GM21825 (cell line): ENCODE measurements at regions not wholly inside any gene's neighbourhood (a gene's known extent, or its start where the extent isn't known, plus 50 kb on each side); places are given as distances from the start of the nearest gene placed in this dataset.
"Not testable (repeated sequence)": the region's sequence is repeated elsewhere in the genome, so short reads cannot be mapped to it uniquely, and the experiment has no call there.

Experiments used
- ATAC-seq: cut with Tn5 transposase; IDR thresholded peaks from one replicate; pipeline ENCODE4 v1.9.1; 2021; ENCODE audit warnings: mild to moderate bottlenecking, moderate library complexity; ENCODE audit not compliant: unreplicated experiment

DNA sequence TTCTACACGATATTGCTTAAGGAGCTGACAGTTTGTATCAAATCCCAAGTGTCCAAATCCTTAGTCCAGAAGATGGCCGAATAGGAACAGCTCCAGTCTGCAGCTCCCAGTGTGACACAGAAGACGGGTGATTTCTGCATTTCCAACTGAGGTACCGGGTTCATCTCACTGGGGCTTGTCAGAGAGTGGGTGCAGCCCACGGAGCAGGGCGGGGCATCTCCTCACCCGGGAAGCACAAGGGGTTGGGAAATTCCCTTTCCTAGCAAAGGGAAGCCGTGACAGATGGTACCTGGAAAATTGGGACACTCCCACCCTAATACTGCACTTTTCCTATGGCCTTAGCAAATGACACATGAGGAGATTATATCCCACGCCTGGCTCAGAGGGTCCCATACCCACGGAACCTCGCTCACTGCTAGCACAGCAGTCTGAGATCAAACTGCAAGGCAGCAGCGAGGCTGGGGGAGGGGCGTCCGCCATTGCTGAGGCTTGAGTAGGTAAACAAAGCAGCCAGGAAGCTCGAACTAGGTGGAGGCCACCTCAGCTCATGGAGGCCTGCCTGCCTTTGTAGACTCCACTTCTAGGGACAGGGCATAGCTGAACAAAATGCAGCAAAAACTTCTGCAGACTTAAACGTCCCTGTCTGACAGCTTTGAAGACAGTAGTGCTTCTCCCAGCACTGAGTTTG, 162.3 kb upstream of the MAP2 start:
- not testable (repeated sequence) for ATAC-seq

GRCh38 chr2:209269024-209269423, 154.8 kb upstream of the MAP2 start:
- ATAC-seq: no peak

- no peak for ATAC-seq
These were observed 147.8 kb upstream of the MAP2 start for GRCh38 chr2:209276000-209276399.

DNA sequence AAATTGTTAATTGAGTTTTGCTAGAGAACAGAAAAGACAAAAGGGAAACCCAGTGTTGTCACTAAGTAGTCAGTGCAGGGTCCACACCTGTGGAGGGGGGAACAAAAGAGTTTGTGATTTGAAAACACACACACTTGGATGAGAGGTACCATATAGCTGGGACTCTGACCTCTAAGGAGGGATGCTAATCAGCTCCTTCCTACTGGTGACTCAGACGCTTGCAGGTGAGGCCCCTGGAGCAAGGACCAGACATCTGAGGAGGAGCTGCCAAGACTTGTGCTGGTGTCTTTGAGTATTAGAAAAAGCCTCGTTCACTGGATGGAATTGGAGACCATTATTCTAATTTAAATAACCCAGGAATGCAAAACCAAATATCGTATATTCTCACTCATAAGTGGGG, 146.4 kb upstream of the MAP2 start:
- no peak for ATAC-seq

DNA sequence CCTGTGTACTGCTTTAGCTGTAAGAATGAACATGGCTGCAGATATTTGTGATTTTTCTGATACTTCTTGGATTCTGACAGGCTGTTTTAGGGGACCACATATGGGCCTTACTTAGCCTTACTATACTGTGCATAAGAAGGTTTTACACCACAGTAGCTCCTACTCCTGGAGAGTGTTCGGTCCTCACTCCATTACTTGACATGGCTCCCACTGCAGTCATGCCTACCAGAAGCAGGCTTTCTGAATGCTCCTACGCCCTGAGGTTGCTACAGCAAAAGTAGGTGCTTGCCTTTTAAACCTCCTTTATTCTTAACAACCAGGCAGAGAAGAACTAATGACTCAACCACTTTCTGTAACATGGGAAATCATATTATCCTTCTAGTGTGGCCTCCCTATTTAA, 125.2 kb upstream of the MAP2 start:
- ATAC-seq: no peak

DNA sequence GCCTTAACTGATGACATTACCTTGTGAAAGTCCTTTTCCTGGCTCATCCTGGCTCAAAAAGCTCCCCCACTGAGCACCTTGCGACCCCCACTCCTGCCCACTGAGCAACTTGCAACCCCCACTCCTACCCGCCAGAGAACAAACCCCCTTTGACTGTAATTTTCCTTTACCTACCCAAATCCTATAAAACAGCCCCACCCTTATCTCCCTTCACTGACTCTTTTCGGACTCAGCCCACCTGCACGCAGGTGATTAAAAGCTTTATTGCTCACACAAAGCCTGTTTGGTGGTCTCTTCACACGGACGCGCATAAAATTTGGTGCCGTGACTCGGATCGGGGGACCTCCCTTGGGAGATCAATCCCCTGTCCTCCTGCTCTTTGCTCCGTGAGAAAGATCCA, 124.4 kb upstream of the MAP2 start:
- ATAC-seq: not testable (repeated sequence)

GRCh38 chr2:209300766-209301165, 123.1 kb upstream of the MAP2 start:
- ATAC-seq: not testable (repeated sequence)

DNA sequence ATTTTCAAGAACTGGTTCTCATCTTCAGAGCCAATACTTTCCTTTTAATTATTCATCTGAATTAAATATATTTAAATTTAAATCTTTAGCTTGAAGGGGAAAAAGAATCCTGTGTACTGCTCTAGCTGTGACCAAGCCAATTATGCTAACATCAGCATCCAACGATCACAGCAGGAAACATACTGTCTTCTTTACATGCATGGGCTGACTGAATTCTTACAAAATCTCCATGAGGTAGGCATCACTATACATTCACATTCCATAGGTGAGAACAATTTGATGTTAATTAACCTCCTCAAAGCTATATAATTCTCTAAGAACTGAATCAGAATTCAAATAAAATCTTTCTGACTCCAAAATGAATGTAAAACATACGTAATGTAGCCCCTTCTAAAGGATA, 118.8 kb upstream of the MAP2 start:
- ATAC-seq: no peak

DNA sequence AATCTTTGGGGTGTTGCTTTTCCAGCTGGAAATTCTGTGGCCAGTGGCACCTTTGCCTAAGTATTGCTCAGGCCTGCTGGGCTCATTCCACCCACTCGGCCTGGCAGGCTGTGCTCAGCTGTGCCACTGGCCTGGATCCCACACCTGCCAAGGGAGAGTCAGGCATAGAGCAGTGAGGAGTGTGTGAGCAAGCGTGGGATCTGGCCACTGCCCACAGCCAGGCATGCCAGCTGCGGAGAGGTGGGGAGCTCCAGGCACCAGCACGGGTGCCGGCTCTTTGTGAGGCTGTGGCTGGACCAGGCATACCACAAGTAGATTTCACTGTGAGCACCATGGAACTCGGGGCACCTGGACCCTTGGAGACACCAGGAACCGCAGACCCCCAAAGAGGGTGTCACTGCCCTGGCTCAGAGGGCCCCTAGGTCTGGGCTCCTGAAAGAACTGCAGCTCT, 118.1 kb upstream of the MAP2 start:
- ATAC-seq: no peak

DNA sequence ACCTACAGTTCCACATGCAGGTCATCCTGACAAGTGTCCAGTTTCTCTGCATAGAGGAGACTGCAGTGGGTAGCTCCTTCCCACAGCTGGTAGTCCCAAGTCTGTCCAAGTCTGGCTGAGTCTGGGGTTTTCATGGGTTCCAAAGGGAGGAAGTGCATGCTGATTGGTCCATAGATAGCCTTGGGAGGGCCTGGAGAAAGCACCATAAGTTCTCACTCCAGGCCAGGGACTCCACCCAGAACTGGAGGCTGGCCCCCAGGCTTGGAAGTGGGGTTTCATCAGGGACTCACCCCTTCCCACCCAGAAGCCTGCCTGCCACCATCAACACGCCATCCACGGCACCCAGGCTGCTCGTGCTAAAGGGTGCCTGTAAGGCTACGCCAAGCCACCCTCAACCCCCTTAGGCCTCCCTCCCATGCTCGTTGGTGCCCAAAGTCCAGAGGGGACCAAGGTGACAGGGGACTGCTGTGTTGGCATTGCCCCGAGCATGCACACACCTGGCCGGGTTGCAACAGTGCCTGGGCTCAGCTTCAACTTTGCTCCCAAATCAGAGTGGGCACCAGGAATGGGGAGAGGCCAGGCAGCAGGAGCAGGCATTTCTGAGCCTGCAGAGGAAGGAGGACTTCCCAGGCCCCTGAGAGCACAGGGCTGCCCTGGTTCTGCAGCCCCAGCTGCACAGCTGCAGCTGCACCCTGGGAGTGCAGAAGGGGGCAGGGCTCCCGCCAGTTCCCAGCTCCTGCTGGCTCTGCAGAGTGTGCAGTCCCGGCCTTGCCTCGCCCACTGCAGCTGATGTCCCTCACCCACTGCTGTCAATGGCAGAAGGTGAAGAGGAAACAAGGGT, 116.5 kb upstream of the MAP2 start:
- ATAC-seq: no peak

DNA sequence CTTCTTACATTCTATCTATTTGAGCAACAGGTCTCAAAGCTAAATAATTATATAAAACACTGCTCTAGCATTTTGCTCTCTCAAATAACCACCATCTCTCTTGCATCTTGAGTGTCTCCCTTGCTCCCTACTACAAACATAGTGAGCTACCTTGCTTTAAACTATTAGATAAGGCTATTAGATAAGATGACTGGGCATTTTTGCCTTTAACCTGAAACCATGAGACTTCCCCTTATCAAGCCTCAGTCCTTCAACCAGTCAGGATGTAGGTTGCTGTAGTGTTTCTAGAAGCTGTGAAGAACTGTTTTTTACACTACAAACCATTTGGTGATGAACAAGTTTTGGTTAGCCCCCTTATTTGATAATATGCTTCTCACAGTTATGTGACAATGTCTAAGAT, 115.4 kb upstream of the MAP2 start:
- no peak for ATAC-seq

- ATAC-seq: no peak
These were observed 111.9 kb upstream of the MAP2 start for GRCh38 chr2:209311948-209312347.

DNA sequence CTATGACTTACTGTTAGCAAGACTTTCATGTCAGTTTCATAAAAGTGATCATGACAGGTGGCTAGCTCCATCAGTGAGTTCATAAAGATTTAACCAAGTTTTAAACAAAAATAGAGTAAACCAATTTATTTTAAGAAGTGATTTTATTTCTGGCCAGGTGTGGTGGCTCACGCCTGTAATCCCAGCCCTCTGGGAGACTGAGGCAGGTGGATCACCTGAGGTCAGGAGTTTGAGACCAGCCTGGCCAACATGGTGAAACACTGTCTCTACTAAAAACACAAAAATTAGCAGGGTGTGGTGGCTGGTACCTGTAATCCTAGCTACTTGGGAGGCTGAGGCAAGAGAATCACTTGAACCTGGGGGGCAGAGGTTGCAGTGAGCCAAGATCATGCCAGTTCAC, 111.4 kb upstream of the MAP2 start:
- not testable (repeated sequence) for ATAC-seq

DNA sequence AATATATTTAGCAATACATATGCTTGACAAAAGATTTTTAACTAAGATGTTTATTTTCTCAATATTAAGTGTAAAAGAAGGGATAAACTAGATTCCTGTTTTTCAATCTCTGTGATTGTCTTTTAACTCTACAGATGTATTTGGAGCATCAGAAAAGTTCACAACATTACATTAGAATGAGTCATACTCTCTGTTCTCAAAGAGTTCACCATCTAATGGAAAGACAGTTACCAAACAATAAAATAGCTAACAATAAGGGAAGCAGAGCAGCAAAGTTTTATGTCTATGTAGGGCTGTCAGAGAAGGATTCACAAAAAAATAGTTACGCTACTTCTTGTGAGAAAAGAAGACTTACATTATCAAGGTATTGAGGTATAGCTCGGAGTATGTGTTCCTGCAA, 109.2 kb upstream of the MAP2 start:
- no peak for ATAC-seq

DNA sequence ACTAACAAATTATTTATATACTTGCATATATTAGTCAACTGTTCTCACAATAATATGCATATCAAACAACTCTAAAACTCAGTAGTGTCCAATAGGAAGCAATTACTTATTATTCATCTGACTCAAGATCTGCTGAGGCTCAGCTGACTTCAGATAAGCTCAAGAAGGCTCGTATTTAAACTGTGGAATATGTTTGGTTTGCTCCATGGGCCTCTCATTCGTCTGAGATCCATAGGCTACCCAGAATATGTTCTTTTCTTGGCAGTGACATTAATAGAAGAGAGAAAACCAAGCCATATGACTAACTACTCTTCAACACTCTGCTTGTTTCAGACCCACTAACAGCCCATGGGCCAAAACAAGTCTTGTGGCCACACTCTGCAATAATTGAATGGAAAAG, 107.7 kb upstream of the MAP2 start:
- ATAC-seq: no peak

- ATAC-seq: no peak
These were observed 102.8 kb upstream of the MAP2 start for GRCh38 chr2:209321076-209321475.

DNA sequence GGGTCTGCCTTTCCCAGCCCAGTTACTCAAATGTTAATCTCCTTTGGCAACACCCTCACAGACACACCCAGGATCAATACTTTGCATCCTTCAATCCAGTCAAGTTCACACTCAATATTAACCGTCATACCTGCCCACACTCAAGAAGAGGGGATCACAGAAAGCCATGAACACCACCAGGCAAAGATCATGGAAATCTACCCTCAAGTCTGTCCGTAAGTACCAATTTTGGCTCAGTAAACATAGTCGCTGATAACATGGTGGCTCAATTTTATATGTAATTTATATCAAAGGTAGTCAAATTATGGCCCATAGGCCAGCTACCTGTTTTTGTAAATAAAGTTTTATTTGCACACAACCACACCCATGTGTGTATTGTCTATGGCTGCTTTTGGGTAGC, 102.3 kb upstream of the MAP2 start:
- ATAC-seq: no peak

GRCh38 chr2:209322041-209322440, 101.8 kb upstream of the MAP2 start:
- ATAC-seq: no peak

DNA sequence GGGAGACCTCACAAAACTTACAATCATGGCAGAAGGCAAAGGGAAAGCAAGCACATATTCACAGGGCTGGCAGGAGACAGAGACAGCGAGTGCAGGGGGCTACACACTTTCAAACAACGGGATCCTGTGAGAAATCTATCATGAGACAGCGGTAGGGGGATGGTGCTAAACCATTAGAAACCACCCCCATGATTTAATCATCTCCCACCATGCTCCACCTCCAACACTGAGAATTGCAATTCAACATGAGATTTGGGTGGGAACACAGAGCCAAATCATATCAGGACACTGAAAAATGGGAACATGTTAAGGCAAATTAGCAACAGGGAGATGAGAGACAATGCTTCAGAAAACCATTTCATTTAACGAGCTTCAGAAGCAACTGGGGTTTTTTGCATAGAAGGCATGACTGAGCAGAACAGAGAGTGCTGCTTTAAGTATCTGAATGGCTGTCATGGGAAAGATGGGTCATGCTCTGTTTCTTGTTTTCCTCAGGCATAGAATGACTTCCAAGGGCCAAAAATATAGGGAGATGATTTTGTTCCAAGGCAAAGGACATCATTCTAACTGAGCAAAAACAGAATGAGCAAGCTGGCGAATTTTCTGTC, 100.8 kb upstream of the MAP2 start:
- ATAC-seq: no peak

DNA sequence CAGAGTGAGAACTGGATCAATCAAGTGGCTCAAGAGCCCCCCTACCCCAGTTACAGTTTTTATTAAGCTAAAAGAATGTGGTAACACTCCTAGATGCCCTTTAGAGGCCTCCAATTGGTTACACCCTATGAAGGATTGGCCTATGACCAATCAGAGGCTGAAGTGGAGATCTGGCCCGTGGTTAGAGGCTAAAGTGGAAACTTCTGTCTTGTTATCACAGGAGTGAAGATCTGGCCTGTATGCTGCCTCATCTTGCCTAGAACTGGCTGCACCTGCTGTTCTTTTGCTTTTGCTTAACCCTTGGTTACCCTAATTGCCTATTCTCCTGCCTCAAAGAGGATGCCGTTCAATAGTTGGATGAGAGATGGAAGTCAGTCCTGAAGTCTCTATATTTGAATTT, 100.1 kb upstream of the MAP2 start:
- ATAC-seq: no peak

DNA sequence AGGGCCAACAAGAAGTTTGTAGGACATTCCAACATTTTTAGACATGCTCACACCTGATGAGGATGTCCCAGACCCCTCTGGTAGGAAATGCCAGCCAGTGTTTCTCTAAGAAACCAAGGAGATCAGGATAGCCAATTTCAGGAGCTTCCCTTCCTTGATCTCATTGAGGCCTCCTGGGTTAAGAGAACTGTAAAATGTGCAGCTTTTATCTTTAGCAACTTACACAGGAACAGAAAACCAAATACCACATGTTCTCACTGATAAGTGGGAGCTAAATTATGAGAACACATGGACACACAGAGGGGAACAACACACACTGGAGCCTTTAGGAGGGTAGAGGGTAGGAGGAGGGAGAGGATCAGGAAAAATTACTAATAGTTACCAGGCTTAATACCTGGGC, 99.6 kb upstream of the MAP2 start:
- no peak for ATAC-seq

- ATAC-seq: no peak
These were observed 92.5 kb upstream of the MAP2 start for GRCh38 chr2:209331291-209331844.
